PC-3 (cell line): ENCODE measurements at regions not wholly inside any gene's neighbourhood (a gene's known extent, or its start where the extent isn't known, plus 50 kb on each side); places are given as distances from the start of the nearest gene placed in this dataset.

Experiments used
- ATAC-seq: fragments of 200-7000 bp; cut with Tn5 transposase; 2 replicates; pipeline ENCODE4 v1.9.1; 2020; ENCODE audit warnings: mild to moderate bottlenecking, moderate library complexity
- BruUV-seq: library from RNA; stranded (reverse); fragments of 400-500 nt; replicated peaks from 2 replicates; lab custom pipeline; 2021; lab: Mats Ljungman, UMichigan
- CTCF ChIA-PET: fragments of 300-600 bp; sonication (Branson Sonifier 250); formaldehyde crosslinking; loops from one replicate; lab custom pipeline; 2022; ENCODE audit warnings: antibody characterized with exemption; lab: Charles Lee
- POLR2A ChIA-PET: fragments of 300-600 bp; sonication (Branson Sonifier 250); formaldehyde crosslinking; loops from one replicate; lab custom pipeline; 2022; ENCODE audit warnings: antibody characterized with exemption; ENCODE audit not compliant: unreplicated experiment; lab: Charles Lee
- DNase-seq: peaks from one replicate; pipeline ENCODE4 v3.0.0-alpha.2; 2015
- H2AFZ ChIP-seq: fragments of 300-600 bp; sonication (generic); 2 replicates; pipeline ENCODE4 v1.6.0; 2016; ENCODE audit warnings: antibody characterized with exemption, low read length
- H3F3A ChIP-seq: fragments of 300-600 bp; sonication (generic); one replicate; pipeline ENCODE4 v1.6.0; 2017; ENCODE audit warnings: antibody characterized with exemption, low read length, control low read depth, mild to moderate bottlenecking; ENCODE audit not compliant: unreplicated experiment
- H3K27ac ChIP-seq: fragments of 300-600 bp; sonication (generic); 2 replicates; pipeline ENCODE4 v1.5.1; 2016; ENCODE audit warnings: mild to moderate bottlenecking, low read length
- H3K27me3 ChIP-seq: fragments of 300-600 bp; sonication (generic); 2 replicates; pipeline ENCODE4 v1.6.1; 2016; ENCODE audit warnings: low read length, mixed read lengths
- H3K36me3 ChIP-seq: fragments of 300-600 bp; sonication (generic); 2 replicates; pipeline ENCODE4 v1.6.1; 2016; ENCODE audit warnings: low read depth, mixed run types, low read length, mixed read lengths
- H3K4me1 ChIP-seq: fragments of 300-600 bp; sonication (generic); 2 replicates; pipeline ENCODE4 v1.5.1; 2016; ENCODE audit warnings: low read length; ENCODE audit not compliant: insufficient read depth
- H3K4me2 ChIP-seq: fragments of 300-600 bp; sonication (generic); 2 replicates; pipeline ENCODE4 v1.6.0; 2016; ENCODE audit warnings: low read length
- H3K4me3 ChIP-seq: fragments of 300-600 bp; sonication (generic); 2 replicates; pipeline ENCODE4 v1.5.1; 2016; ENCODE audit warnings: mild to moderate bottlenecking, low read length, mixed read lengths
- H3K79me2 ChIP-seq: fragments of 300-600 bp; sonication (generic); 2 replicates; pipeline ENCODE4 v1.6.1; 2017; ENCODE audit warnings: low read length, mixed read lengths
- H3K9ac ChIP-seq: fragments of 300-600 bp; sonication (generic); 2 replicates; pipeline ENCODE4 v1.6.0; 2016; ENCODE audit warnings: mild to moderate bottlenecking, low read length
- H3K9me2 ChIP-seq: fragments of 300-600 bp; sonication (generic); replicated peaks from 2 replicates; pipeline ENCODE4 v1.6.1; 2016; ENCODE audit warnings: mixed run types, low read length, mixed read lengths
- H3K9me3 ChIP-seq: fragments of 300-600 bp; sonication (generic); 2 replicates; pipeline ENCODE4 v1.6.1; 2016; ENCODE audit warnings: low read length, mixed read lengths
- H4K20me1 ChIP-seq: fragments of 300-600 bp; sonication (generic); 2 replicates; pipeline ENCODE4 v1.6.1; 2016; ENCODE audit warnings: low read length, mixed read lengths
- EZH2 ChIP-seq: fragments of 300-600 bp; sonication (generic); IDR thresholded peaks from one replicate; pipeline ENCODE4 v1.6.1; 2017; ENCODE audit warnings: antibody characterized with exemption, mild to moderate bottlenecking, low read length; ENCODE audit not compliant: unreplicated experiment
- EZH2phosphoT487 ChIP-seq: fragments of 300-600 bp; sonication (generic); IDR thresholded peaks from 2 replicates; pipeline ENCODE4 v1.6.1; 2018; ENCODE audit warnings: mild to moderate bottlenecking, antibody characterized with exemption, low read length, borderline replicate concordance
- intact Hi-C: fragments of 100-400 bp; cut with micrococcal nuclease; formaldehyde crosslinking; loops from 2 replicates; pipeline ENCODE4 v1.9.0; 2023
- TF ChIP-seq, protein P1 (sequence below): fragments of 300-600 bp; sonication (generic); conservative IDR thresholded peaks from 2 replicates; pipeline ENCODE4 v1.5.1; 2017; ENCODE audit warnings: antibody characterized with exemption, low read depth, mild to moderate bottlenecking, low read length

DNA sequence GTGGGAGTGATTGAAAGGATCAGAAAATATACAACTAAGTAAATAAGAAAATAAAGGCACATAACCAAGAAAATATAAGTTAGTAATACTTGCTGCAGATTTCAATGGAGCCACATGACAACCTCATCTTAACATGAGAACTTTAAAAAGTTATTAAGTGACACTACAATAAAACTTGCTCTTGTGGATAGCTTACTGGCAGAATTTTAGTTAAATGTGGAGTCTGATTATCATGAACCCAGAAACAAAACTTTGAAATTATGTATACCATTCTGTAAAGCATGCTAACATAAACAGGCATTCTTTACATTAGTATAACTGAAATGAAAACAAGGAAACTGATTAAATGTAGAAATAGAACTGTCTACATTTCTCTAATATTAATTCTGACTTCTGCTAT lies 220.9 kb downstream of the RFPL4B start:
- no peak overlapping the region for H3K4me3 ChIP-seq
- no peaks in the 10 kb centered on the region for H3K27me3 ChIP-seq
- no peak for ATAC-seq
- H3F3A ChIP-seq = no peaks in the 10 kb centered on the region
- H3K9ac ChIP-seq = no peak overlapping the region
- peaks cover 7% of the 10 kb centered on the region for H3K4me1 ChIP-seq
- no peak overlapping the region for H3K4me2 ChIP-seq
- no peaks in the 10 kb centered on the region for H3K36me3 ChIP-seq
- no peaks in the 10 kb centered on the region for H3K79me2 ChIP-seq
- no peak overlapping the region for H2AFZ ChIP-seq
- no peaks in the 10 kb centered on the region for H3K9me2 ChIP-seq
- H4K20me1 ChIP-seq = no peaks in the 10 kb centered on the region
- DNase-seq = no peak
- H3K27ac ChIP-seq = no peak overlapping the region
- H3K9me3 ChIP-seq = no peaks in the 10 kb centered on the region
- BruUV-seq = no TSS peak
- POLR2A ChIA-PET = no interaction called here
- intact Hi-C loops = no loop called here
- CTCF ChIA-PET = no interaction called here
- TF ChIP-seq, protein P1, sequence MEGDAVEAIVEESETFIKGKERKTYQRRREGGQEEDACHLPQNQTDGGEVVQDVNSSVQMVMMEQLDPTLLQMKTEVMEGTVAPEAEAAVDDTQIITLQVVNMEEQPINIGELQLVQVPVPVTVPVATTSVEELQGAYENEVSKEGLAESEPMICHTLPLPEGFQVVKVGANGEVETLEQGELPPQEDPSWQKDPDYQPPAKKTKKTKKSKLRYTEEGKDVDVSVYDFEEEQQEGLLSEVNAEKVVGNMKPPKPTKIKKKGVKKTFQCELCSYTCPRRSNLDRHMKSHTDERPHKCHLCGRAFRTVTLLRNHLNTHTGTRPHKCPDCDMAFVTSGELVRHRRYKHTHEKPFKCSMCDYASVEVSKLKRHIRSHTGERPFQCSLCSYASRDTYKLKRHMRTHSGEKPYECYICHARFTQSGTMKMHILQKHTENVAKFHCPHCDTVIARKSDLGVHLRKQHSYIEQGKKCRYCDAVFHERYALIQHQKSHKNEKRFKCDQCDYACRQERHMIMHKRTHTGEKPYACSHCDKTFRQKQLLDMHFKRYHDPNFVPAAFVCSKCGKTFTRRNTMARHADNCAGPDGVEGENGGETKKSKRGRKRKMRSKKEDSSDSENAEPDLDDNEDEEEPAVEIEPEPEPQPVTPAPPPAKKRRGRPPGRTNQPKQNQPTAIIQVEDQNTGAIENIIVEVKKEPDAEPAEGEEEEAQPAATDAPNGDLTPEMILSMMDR = no peak
- TF ChIP-seq EZH2 (no peak), EZH2phosphoT487 (no peak)

DNA sequence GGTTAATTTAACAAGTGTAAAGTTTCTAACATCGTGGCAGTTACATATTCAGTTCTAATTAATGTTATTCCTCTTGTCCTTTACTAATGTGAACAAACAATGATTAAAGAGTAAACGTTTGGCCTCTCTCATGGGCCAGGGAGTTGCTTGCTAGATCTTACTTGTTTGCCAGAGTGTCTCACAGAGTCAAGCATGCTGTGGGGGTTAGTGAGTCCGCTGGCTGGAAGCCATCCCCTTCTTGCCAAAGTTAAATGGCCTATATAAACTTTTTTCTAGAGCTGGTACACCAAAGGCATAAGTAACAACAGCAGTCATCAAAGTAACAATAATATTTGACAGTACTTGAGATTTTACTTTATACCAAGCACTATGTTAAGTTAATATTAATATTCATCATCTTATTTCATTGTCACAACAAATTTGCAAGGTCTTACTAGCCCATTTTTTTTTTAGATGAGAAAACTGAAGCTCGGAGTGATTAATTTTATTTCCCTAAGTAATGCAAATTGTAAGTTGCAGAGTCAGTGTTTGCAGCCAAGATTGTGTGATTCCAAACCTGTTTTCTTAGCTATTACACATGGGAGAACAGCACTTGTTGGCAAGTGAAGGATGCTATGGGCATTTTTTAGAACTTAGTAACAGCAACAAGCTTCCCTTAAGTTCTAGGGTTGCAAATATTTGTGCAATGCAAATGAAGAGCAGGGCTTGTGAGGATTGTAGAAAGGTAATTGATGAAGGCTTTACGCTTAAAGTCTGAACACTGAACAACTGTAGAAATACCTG lies 224.5 kb downstream of the RFPL4B start:
- DNase-seq = peak; percentile 24
- no peaks in the 10 kb centered on the region for H3K9me3 ChIP-seq
- no peak overlapping the region for H3K4me2 ChIP-seq
- H2AFZ ChIP-seq = no peak overlapping the region
- no peak overlapping the region for H3K9ac ChIP-seq
- no peaks in the 10 kb centered on the region for H3K79me2 ChIP-seq
- ATAC-seq = no peak
- TF ChIP-seq EZH2 (no peak), EZH2phosphoT487 (no peak)
- TF ChIP-seq, protein P1 = no peak
- H3K4me3 ChIP-seq = no peak overlapping the region
- ChIA-PET CTCF (no interaction called here), POLR2A (no interaction called here)
- no peaks in the 10 kb centered on the region for H3K36me3 ChIP-seq
- no peak overlapping the region for H3K27ac ChIP-seq
- H3K4me1 ChIP-seq = no peaks in the 10 kb centered on the region
- no peaks in the 10 kb centered on the region for H4K20me1 ChIP-seq
- no TSS peak for BruUV-seq
- H3K27me3 ChIP-seq = no peaks in the 10 kb centered on the region
- no peaks in the 10 kb centered on the region for H3F3A ChIP-seq
- no peaks in the 10 kb centered on the region for H3K9me2 ChIP-seq
- intact Hi-C loops = no loop called here

DNA sequence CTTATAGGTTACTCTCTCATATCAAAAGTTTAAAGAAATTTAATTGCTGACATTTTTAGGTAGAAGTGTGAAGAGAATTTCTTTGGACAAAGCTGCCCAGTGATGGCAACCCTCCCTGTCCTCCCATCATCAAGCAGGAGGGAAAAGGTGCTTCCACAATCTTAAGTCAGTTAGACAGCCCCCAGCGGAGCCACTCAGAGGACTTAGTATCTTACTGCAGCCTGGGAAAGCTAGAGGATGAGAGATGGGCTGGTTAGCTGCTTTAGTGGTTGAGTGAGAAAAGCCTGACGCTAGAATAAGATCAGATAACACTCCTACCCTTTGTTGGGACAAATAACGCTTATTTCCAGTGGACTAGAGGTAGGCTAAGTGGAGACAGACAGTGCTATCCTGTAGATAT lies 227.1 kb downstream of the RFPL4B start:
- Histone ChIP-seq H3K9ac (no peak overlapping the region), H2AFZ (no peak overlapping the region), H3K4me2 (no peak overlapping the region), H3K36me3 (no peaks in the 10 kb centered on the region), H3K79me2 (no peaks in the 10 kb centered on the region), H3K27me3 (no peaks in the 10 kb centered on the region), H3F3A (no peaks in the 10 kb centered on the region), H3K4me3 (no peak overlapping the region), H4K20me1 (no peaks in the 10 kb centered on the region), H3K4me1 (no peaks in the 10 kb centered on the region), H3K9me3 (no peaks in the 10 kb centered on the region), H3K27ac (no peak overlapping the region), H3K9me2 (no peaks in the 10 kb centered on the region)
- no peak for TF ChIP-seq EZH2phosphoT487
- TF ChIP-seq, protein P1 = no peak
- no peak for TF ChIP-seq EZH2
- CTCF ChIA-PET = no interaction called here
- POLR2A ChIA-PET = no interaction called here
- no peak for DNase-seq
- intact Hi-C loops = no loop called here
- no peak for ATAC-seq
- BruUV-seq = no TSS peak
